BE2C (cell line): ENCODE measurements at regions not wholly inside any gene's neighbourhood (a gene's known extent, or its start where the extent isn't known, plus 50 kb on each side); places are given as distances from the start of the nearest gene placed in this dataset.

Experiments used
- DNase-seq: peaks from one replicate; pipeline ENCODE4 v3.0.0-alpha.2; 2020
- H3K27me3 ChIP-seq: fragments of 250-450 bp; sonication (Bioruptor Pico); 2 replicates; pipeline ENCODE4 v1.5.1; 2020; ENCODE audit warnings: mild to moderate bottlenecking
- H3K36me3 ChIP-seq: fragments of 250-450 bp; sonication (Bioruptor Pico); 2 replicates; pipeline ENCODE4 v1.5.1; 2020; ENCODE audit warnings: mild to moderate bottlenecking
- H3K4me1 ChIP-seq: fragments of 250-450 bp; sonication (Bioruptor Pico); 2 replicates; pipeline ENCODE4 v1.5.1; 2020
- H3K4me3 ChIP-seq: 2 replicates; pipeline ENCODE4 v1.5.1; 2011; ENCODE audit warnings: low read depth, low read length
- H3K9me3 ChIP-seq: fragments of 250-450 bp; sonication (Bioruptor Pico); 2 replicates; pipeline ENCODE4 v1.5.1; 2020
- CTCF ChIP-seq: IDR thresholded peaks from 2 replicates; pipeline ENCODE4 v1.5.1; 2012; ENCODE audit warnings: mild to moderate bottlenecking, low read depth, low read length

GRCh38 chr14:97177016-97177415 lies 379.8 kb downstream of the VRK1 start:
- Histone ChIP-seq H3K9me3 (peaks cover 5% of the 10 kb centered on the region; the same call in 1 of the 2 replicates), H3K36me3 (no peaks in the 10 kb centered on the region), H3K4me1 (no peaks in the 10 kb centered on the region), H3K4me3 (no peak overlapping the region), H3K27me3 (no peaks in the 10 kb centered on the region)
- TF ChIP-seq CTCF, result peak; percentile 43
- DNase-seq, result peak; percentile 23

- TF ChIP-seq CTCF, result no peak
- peaks cover 5% of the 10 kb centered on the region; the same call in 1 of the 2 replicates for H3K9me3 ChIP-seq
- H3K36me3 ChIP-seq, result no peaks in the 10 kb centered on the region
- no peak for DNase-seq
- H3K4me3 ChIP-seq, result no peak overlapping the region
- no peaks in the 10 kb centered on the region for H3K4me1 ChIP-seq
- H3K27me3 ChIP-seq, result no peaks in the 10 kb centered on the region
These were observed 380.5 kb downstream of the VRK1 start for GRCh38 chr14:97177635-97178034.

GRCh38 chr14:97178781-97179180 lies 381.6 kb downstream of the VRK1 start:
- no peak for TF ChIP-seq CTCF
- DNase-seq, result no peak
- Histone ChIP-seq H3K27me3 (no peaks in the 10 kb centered on the region), H3K9me3 (peaks cover 5% of the 10 kb centered on the region; the same call in 1 of the 2 replicates), H3K36me3 (no peaks in the 10 kb centered on the region), H3K4me3 (no peak overlapping the region), H3K4me1 (no peaks in the 10 kb centered on the region)

- Histone ChIP-seq H3K4me3 (no peak overlapping the region), H3K27me3 (no peaks in the 10 kb centered on the region), H3K9me3 (peaks cover 5% of the 10 kb centered on the region; the same call in 1 of the 2 replicates), H3K4me1 (no peaks in the 10 kb centered on the region), H3K36me3 (no peaks in the 10 kb centered on the region)
- DNase-seq, result no peak
- TF ChIP-seq CTCF, result no peak
These were observed 382.4 kb downstream of the VRK1 start for GRCh38 chr14:97179573-97179972.

- peaks cover 5% of the 10 kb centered on the region; the same call in 1 of the 2 replicates for H3K9me3 ChIP-seq
- H3K4me3 ChIP-seq, result no peak overlapping the region
- H3K36me3 ChIP-seq, result no peaks in the 10 kb centered on the region
- H3K27me3 ChIP-seq, result peaks cover 2% of the 10 kb centered on the region; the same call in 1 of the 2 replicates
- TF ChIP-seq CTCF, result no peak
- DNase-seq, result peak; percentile 15
- no peaks in the 10 kb centered on the region for H3K4me1 ChIP-seq
These were observed 383.4 kb downstream of the VRK1 start for GRCh38 chr14:97180304-97181200.

GRCh38 chr14:97185186-97185585 lies 388.0 kb downstream of the VRK1 start:
- Histone ChIP-seq H3K9me3 (peaks cover 5% of the 10 kb centered on the region; the same call in 1 of the 2 replicates), H3K36me3 (no peaks in the 10 kb centered on the region), H3K4me3 (no peak overlapping the region), H3K27me3 (peaks cover 5% of the 10 kb centered on the region; the same call in 1 of the 2 replicates), H3K4me1 (no peaks in the 10 kb centered on the region)
- no peak for DNase-seq
- TF ChIP-seq CTCF, result peak; percentile 47
